IPS-18a (cell line): ENCODE measurements at regions not wholly inside any gene's neighbourhood (a gene's known extent, or its start where the extent isn't known, plus 50 kb on each side); places are given as distances from the start of the nearest gene placed in this dataset.

Source experiments
- H3K27ac ChIP-seq: one replicate; pipeline ENCODE4 v1.5.1; 2013; ENCODE audit warnings: low read length
- H3K27me3 ChIP-seq: one replicate; pipeline ENCODE4 v1.6.1; 2013; ENCODE audit warnings: mild to moderate bottlenecking, low read length; ENCODE audit not compliant: control insufficient read depth, insufficient read depth
- H3K36me3 ChIP-seq: one replicate; pipeline ENCODE4 v1.6.1; 2013; ENCODE audit warnings: low read depth, low read length; ENCODE audit not compliant: control insufficient read depth
- H3K4me1 ChIP-seq: one replicate; pipeline ENCODE4 v1.6.1; 2013; ENCODE audit warnings: low read depth, low read length; ENCODE audit not compliant: control insufficient read depth
- H3K4me3 ChIP-seq: one replicate; pipeline ENCODE4 v1.5.1; 2013; ENCODE audit warnings: low read length
- H3K9ac ChIP-seq: one replicate; pipeline ENCODE4 v1.6.1; 2013; ENCODE audit warnings: mild to moderate bottlenecking, low read length, moderate library complexity
- H3K9me3 ChIP-seq: one replicate; pipeline ENCODE4 v1.6.1; 2013; ENCODE audit warnings: low read depth, low read length; ENCODE audit not compliant: control insufficient read depth

- H3K27me3 ChIP-seq, result no peaks in the 10 kb centered on the region
- no peak overlapping the region for H3K4me3 ChIP-seq
- no peaks in the 10 kb centered on the region for H3K4me1 ChIP-seq
- no peaks in the 10 kb centered on the region for H3K9me3 ChIP-seq
- H3K9ac ChIP-seq, result no peak overlapping the region
- H3K36me3 ChIP-seq, result no peaks in the 10 kb centered on the region
- no peak overlapping the region for H3K27ac ChIP-seq
Observed at GRCh38 chr5:74126294-74126693, 500.3 kb downstream of the ARHGEF28 start.

GRCh38 chr5:74124826-74125225 lies 498.8 kb downstream of the ARHGEF28 start:
- Histone ChIP-seq H3K36me3 (no peaks in the 10 kb centered on the region), H3K27me3 (no peaks in the 10 kb centered on the region), H3K27ac (no peak overlapping the region), H3K4me1 (no peaks in the 10 kb centered on the region), H3K4me3 (no peak overlapping the region), H3K9me3 (no peaks in the 10 kb centered on the region), H3K9ac (no peak overlapping the region)

- Histone ChIP-seq H3K27me3 (no peaks in the 10 kb centered on the region), H3K9ac (no peak overlapping the region), H3K4me3 (no peak overlapping the region), H3K4me1 (no peaks in the 10 kb centered on the region), H3K9me3 (no peaks in the 10 kb centered on the region), H3K36me3 (no peaks in the 10 kb centered on the region), H3K27ac (no peak overlapping the region)
Observed at GRCh38 chr5:74123929-74124328, 497.9 kb downstream of the ARHGEF28 start.

GRCh38 chr5:74122979-74123590 lies 497.1 kb downstream of the ARHGEF28 start:
- H3K4me1 ChIP-seq, result no peaks in the 10 kb centered on the region
- no peaks in the 10 kb centered on the region for H3K36me3 ChIP-seq
- H3K27ac ChIP-seq, result no peak overlapping the region
- H3K9ac ChIP-seq, result no peak overlapping the region
- no peaks in the 10 kb centered on the region for H3K27me3 ChIP-seq
- H3K4me3 ChIP-seq, result no peak overlapping the region
- H3K9me3 ChIP-seq, result no peaks in the 10 kb centered on the region

GRCh38 chr5:74122175-74122574 lies 496.2 kb downstream of the ARHGEF28 start:
- Histone ChIP-seq H3K9me3 (no peaks in the 10 kb centered on the region), H3K27ac (no peak overlapping the region), H3K9ac (no peak overlapping the region), H3K27me3 (no peaks in the 10 kb centered on the region), H3K4me3 (no peak overlapping the region), H3K36me3 (no peaks in the 10 kb centered on the region), H3K4me1 (no peaks in the 10 kb centered on the region)

- Histone ChIP-seq H3K4me1 (no peaks in the 10 kb centered on the region), H3K27ac (no peak overlapping the region), H3K4me3 (no peak overlapping the region), H3K36me3 (no peaks in the 10 kb centered on the region), H3K9ac (no peak overlapping the region), H3K27me3 (no peaks in the 10 kb centered on the region), H3K9me3 (no peaks in the 10 kb centered on the region)
Observed at GRCh38 chr5:74120585-74120984, 494.6 kb downstream of the ARHGEF28 start.

GRCh38 chr5:74118071-74118470 lies 492.1 kb downstream of the ARHGEF28 start:
- H3K4me3 ChIP-seq, result no peak overlapping the region
- H3K27me3 ChIP-seq, result no peaks in the 10 kb centered on the region
- H3K9me3 ChIP-seq, result no peaks in the 10 kb centered on the region
- H3K27ac ChIP-seq, result no peak overlapping the region
- no peak overlapping the region for H3K9ac ChIP-seq
- H3K4me1 ChIP-seq, result no peaks in the 10 kb centered on the region
- no peaks in the 10 kb centered on the region for H3K36me3 ChIP-seq

- Histone ChIP-seq H3K4me3 (no peak overlapping the region), H3K27me3 (no peaks in the 10 kb centered on the region), H3K36me3 (no peaks in the 10 kb centered on the region), H3K9me3 (no peaks in the 10 kb centered on the region), H3K4me1 (no peaks in the 10 kb centered on the region), H3K9ac (no peak overlapping the region), H3K27ac (no peak overlapping the region)
Observed at GRCh38 chr5:74116984-74117383, 491.0 kb downstream of the ARHGEF28 start.

- no peaks in the 10 kb centered on the region for H3K9me3 ChIP-seq
- H3K36me3 ChIP-seq, result no peaks in the 10 kb centered on the region
- no peaks in the 10 kb centered on the region for H3K27me3 ChIP-seq
- H3K27ac ChIP-seq, result no peak overlapping the region
- H3K4me1 ChIP-seq, result no peaks in the 10 kb centered on the region
- no peak overlapping the region for H3K4me3 ChIP-seq
- H3K9ac ChIP-seq, result no peak overlapping the region
Observed at GRCh38 chr5:74116266-74116665, 490.3 kb downstream of the ARHGEF28 start.

- no peak overlapping the region for H3K4me3 ChIP-seq
- no peak overlapping the region for H3K27ac ChIP-seq
- no peaks in the 10 kb centered on the region for H3K4me1 ChIP-seq
- H3K27me3 ChIP-seq, result no peaks in the 10 kb centered on the region
- no peaks in the 10 kb centered on the region for H3K9me3 ChIP-seq
- H3K36me3 ChIP-seq, result no peaks in the 10 kb centered on the region
- H3K9ac ChIP-seq, result no peak overlapping the region
Observed at GRCh38 chr5:74113927-74114326, 487.9 kb downstream of the ARHGEF28 start.

GRCh38 chr5:74113196-74113540 lies 487.2 kb downstream of the ARHGEF28 start:
- Histone ChIP-seq H3K27me3 (no peaks in the 10 kb centered on the region), H3K4me1 (no peaks in the 10 kb centered on the region), H3K9ac (no peak overlapping the region), H3K27ac (no peak overlapping the region), H3K4me3 (no peak overlapping the region), H3K9me3 (no peaks in the 10 kb centered on the region), H3K36me3 (no peaks in the 10 kb centered on the region)

GRCh38 chr5:74112372-74113195 lies 486.6 kb downstream of the ARHGEF28 start:
- H3K27me3 ChIP-seq, result no peaks in the 10 kb centered on the region
- no peaks in the 10 kb centered on the region for H3K4me1 ChIP-seq
- no peaks in the 10 kb centered on the region for H3K9me3 ChIP-seq
- no peak overlapping the region for H3K9ac ChIP-seq
- no peak overlapping the region for H3K4me3 ChIP-seq
- H3K36me3 ChIP-seq, result no peaks in the 10 kb centered on the region
- no peak overlapping the region for H3K27ac ChIP-seq
